ENCODE measurements at regions not wholly inside any gene's neighbourhood (a gene's known extent, or its start where the extent isn't known, plus 50 kb on each side); places are given as distances from the start of the nearest gene placed in this dataset.

DNA sequence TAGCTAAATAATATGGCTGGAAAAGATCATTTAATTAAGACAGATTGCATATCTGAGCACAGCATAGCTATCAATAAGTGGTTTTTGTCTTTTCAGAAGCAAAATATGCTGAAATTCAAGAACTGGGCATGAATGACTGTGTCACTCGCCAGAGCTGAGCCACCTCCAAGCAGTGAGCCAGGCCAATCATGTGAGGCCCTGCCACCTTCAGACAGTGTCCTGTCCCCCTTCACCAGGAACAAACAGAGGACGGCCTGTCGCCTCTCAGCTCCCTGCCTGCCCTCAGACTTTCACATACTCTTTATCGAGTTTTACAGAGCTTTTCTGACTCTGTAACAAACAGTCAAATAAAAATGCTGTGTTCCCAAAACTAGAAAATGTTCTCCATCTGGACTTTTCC lies 171.0 kb upstream of the TSC22D1 start:
- WGBS (ENCODE audit: low lambda C conversion rate) = 3% methylated on average over 4 of the region's 4 CpGs
- no peak overlapping the region for H3K4me2 ChIP-seq (ENCODE audit: low read depth, low read length)
- no TSS peak for BruUV-seq (replicated peaks)

More for the DNA sequence above, 171.0 kb upstream of the TSC22D1 start:
- Histone ChIP-seq H3K79me2 (ENCODE audit: insufficient read depth, low read length) (no peaks in the 10 kb centered on the region), H3K4me1 (ENCODE audit: insufficient read depth, low read length) (no peaks in the 10 kb centered on the region), H3K27ac (ENCODE audit: extremely low read length, insufficient read depth, low read length) (no peak overlapping the region), H2AFZ (ENCODE audit: low read length) (no peak overlapping the region), H4K20me1 (ENCODE audit: insufficient read depth, low read length) (no peaks in the 10 kb centered on the region), H3K36me3 (replicated peaks in 1 of 2; ENCODE audit: control insufficient read depth in 1 of 2, insufficient read depth in 2 of 2, low read length in 2 of 2) (no peaks in the 10 kb centered on the region), H3K27me3 (ENCODE audit: control insufficient read depth in 1 of 2, insufficient read depth in 2 of 2, low read length in 2 of 2) (no peaks in the 10 kb centered on the region), H3K9me3 (ENCODE audit: low read length) (no peaks in the 10 kb centered on the region), H3K9ac (ENCODE audit: insufficient read depth, low read depth, low read length) (no peak overlapping the region), H3K4me3 (replicated peaks in 1 of 3; ENCODE audit: insufficient read depth in 1 of 3, low read depth in 2 of 3, low read length in 3 of 3) (no peak overlapping the region)
- TF ChIP-seq, protein P1, sequence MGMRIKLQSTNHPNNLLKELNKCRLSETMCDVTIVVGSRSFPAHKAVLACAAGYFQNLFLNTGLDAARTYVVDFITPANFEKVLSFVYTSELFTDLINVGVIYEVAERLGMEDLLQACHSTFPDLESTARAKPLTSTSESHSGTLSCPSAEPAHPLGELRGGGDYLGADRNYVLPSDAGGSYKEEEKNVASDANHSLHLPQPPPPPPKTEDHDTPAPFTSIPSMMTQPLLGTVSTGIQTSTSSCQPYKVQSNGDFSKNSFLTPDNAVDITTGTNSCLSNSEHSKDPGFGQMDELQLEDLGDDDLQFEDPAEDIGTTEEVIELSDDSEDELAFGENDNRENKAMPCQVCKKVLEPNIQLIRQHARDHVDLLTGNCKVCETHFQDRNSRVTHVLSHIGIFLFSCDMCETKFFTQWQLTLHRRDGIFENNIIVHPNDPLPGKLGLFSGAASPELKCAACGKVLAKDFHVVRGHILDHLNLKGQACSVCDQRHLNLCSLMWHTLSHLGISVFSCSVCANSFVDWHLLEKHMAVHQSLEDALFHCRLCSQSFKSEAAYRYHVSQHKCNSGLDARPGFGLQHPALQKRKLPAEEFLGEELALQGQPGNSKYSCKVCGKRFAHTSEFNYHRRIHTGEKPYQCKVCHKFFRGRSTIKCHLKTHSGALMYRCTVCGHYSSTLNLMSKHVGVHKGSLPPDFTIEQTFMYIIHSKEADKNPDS (CRISPR knock-in tag; IDR thresholded peaks at IDR 0.05) = no peak
- TF ChIP-seq, protein P2, sequence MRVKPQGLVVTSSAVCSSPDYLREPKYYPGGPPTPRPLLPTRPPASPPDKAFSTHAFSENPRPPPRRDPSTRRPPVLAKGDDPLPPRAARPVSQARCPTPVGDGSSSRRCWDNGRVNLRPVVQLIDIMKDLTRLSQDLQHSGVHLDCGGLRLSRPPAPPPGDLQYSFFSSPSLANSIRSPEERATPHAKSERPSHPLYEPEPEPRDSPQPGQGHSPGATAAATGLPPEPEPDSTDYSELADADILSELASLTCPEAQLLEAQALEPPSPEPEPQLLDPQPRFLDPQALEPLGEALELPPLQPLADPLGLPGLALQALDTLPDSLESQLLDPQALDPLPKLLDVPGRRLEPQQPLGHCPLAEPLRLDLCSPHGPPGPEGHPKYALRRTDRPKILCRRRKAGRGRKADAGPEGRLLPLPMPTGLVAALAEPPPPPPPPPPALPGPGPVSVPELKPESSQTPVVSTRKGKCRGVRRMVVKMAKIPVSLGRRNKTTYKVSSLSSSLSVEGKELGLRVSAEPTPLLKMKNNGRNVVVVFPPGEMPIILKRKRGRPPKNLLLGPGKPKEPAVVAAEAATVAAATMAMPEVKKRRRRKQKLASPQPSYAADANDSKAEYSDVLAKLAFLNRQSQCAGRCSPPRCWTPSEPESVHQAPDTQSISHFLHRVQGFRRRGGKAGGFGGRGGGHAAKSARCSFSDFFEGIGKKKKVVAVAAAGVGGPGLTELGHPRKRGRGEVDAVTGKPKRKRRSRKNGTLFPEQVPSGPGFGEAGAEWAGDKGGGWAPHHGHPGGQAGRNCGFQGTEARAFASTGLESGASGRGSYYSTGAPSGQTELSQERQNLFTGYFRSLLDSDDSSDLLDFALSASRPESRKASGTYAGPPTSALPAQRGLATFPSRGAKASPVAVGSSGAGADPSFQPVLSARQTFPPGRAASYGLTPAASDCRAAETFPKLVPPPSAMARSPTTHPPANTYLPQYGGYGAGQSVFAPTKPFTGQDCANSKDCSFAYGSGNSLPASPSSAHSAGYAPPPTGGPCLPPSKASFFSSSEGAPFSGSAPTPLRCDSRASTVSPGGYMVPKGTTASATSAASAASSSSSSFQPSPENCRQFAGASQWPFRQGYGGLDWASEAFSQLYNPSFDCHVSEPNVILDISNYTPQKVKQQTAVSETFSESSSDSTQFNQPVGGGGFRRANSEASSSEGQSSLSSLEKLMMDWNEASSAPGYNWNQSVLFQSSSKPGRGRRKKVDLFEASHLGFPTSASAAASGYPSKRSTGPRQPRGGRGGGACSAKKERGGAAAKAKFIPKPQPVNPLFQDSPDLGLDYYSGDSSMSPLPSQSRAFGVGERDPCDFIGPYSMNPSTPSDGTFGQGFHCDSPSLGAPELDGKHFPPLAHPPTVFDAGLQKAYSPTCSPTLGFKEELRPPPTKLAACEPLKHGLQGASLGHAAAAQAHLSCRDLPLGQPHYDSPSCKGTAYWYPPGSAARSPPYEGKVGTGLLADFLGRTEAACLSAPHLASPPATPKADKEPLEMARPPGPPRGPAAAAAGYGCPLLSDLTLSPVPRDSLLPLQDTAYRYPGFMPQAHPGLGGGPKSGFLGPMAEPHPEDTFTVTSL (CRISPR knock-in tag; IDR thresholded peaks at IDR 0.05; ENCODE audit: borderline replicate concordance) = no peak
- TF ChIP-seq, protein P3, sequence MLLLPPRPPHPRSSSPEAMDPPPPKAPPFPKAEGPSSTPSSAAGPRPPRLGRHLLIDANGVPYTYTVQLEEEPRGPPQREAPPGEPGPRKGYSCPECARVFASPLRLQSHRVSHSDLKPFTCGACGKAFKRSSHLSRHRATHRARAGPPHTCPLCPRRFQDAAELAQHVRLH (CRISPR knock-in tag; IDR thresholded peaks at IDR 0.05; ENCODE audit: borderline replicate concordance, low read depth) = no peak
- TF ChIP-seq ZNF121 (CRISPR knock-in tag; IDR thresholded peaks at IDR 0.05) (no peak), GLI4 (CRISPR knock-in tag; IDR thresholded peaks at IDR 0.05; ENCODE audit: borderline replicate concordance) (no peak), ZNF251 (CRISPR knock-in tag; IDR thresholded peaks at IDR 0.05) (no peak), TCF12 (IDR thresholded peaks at IDR 0.05) (no peak), TCF12 (CRISPR knock-in tag; IDR thresholded peaks at IDR 0.05) (no peak), ZNF660 (CRISPR knock-in tag; IDR thresholded peaks at IDR 0.05; ENCODE audit: borderline replicate concordance, low read depth) (no peak)
- ChIA-PET POLR2A (no interaction called here), CTCF (ENCODE audit: low intra/inter-chr PET ratio, low total read pairs) (no interaction called here)
- FAIRE-seq (no peak), DNase-seq (ENCODE audit: low spot score) (no peak), ATAC-seq (no peak)
- intact Hi-C loops (cut with micrococcal nuclease; ENCODE audit: unreplicated experiment) (no loop called here), in situ Hi-C loops (cut with HindIII; ENCODE audit: extremely low pct_ligation_motif_present, low pct_unique_long_range_greater_than_20kb) (no loop called here)
